NCI-H1436 (cell line): ENCODE measurements at regions not wholly inside any gene's neighbourhood (a gene's known extent, or its start where the extent isn't known, plus 50 kb on each side); places are given as distances from the start of the nearest gene placed in this dataset.

Experiments used
- DNase-seq: peaks from one replicate; lab custom pipeline; 2025; lab: John Stamatoyannopoulos, UW

GRCh38 chr2:181149056-181149455 lies 168.7 kb downstream of the UBE2E3 start:
- DNase-seq, result no peak

DNA sequence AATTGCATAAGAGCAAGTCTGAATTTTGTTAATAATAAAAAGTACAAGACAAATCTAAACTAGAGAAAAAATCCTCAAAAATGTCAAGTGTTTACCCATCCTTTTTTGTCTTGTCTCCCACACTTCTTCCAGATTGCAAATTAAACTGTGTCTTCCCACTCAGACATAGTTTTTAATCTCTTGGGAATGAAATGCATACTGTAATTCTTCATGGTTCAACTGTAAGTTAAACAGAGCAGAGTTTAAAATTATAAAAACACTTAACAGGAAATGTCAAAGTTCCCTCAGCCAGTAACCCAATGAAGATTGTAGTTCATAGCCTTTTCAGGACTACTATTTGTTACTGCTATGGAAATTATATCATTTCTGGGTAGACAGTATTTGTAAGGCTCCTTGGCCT lies 171.8 kb downstream of the UBE2E3 start:
- DNase-seq, result no peak

DNA sequence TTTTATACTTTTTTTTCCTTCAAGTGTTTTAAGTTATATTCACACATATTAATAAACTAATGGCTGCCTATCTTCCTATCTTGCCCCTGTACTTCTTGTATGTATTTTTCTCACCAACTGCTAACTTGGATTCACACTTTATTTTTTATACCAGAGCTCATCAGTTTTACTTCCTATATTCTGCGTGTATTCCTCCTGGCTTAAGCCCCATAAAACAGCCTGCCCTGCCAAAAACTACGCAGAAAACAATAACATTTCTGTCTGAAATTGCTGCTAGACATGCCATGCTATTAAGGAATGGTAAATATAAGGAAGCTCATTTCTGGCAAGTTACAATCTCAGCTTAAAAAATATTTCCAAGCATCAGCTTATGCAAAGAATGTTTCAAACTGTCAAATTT lies 172.3 kb downstream of the UBE2E3 start:
- no peak for DNase-seq

DNA sequence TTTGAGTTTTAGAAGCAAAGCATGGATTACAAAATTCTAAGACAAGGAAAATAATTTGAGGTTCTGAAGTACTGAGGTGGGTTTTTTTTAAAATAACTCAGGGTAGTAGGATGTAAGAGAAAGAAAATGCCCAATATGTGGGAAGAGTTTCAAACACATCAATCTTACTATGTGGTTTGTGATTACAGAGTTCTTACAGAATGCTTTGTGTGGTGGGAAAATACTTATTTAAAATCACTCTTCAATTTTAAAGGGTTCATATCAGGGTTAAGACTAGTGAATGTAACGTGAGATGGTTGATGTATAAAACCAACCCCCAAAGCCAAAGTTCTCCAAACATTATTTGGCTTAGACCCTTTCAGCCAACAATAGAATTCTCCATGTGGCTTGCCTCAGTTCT lies 173.5 kb downstream of the UBE2E3 start:
- DNase-seq, result no peak

DNA sequence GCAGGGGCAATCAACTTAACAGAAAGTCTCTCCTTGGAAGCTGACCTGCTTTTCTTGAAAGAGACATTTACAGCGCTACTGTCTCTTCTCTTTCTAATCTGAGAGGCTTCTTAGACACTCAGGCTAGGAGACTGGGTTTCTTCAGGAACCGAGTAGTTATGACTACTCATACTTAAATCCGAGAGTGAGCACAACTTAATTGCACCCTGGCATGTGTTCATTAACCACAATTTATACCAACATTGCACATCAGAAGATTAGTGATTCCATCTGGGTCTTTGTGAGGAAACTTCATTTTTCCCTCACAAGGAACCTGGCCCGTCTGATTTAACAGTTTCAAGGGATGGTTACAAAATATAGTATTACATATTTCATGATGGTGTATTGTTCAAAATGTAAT lies 176.9 kb downstream of the UBE2E3 start:
- DNase-seq, result no peak

- DNase-seq, result no peak
Measured at GRCh38 chr2:181158427-181158826, 178.0 kb downstream of the UBE2E3 start.

- no peak for DNase-seq
Measured at GRCh38 chr2:181161615-181162014, 181.2 kb downstream of the UBE2E3 start.

DNA sequence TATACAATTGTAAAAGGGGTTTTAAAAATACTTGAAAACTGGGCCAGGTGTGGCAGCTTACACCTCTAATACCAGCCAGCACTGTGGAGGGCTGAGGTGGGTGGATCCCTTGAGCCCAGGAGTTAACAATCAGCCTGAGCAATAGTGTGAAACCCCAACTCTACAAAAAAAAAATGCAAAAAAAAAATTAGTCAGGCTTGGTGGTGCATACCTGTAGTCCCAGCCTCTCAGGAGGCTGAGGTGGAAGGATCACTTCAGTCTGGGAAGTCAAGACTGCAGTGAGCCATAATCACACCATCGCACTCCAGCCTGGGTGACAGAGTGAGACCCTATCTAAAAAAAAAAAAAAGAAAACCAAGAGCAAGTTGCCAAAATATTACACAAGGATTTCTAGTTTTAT lies 182.7 kb downstream of the UBE2E3 start:
- no peak for DNase-seq

- DNase-seq, result no peak
Measured at GRCh38 chr2:181163691-181164090, 183.3 kb downstream of the UBE2E3 start.

- no peak for DNase-seq
Measured at GRCh38 chr2:181164699-181165098, 184.3 kb downstream of the UBE2E3 start.

DNA sequence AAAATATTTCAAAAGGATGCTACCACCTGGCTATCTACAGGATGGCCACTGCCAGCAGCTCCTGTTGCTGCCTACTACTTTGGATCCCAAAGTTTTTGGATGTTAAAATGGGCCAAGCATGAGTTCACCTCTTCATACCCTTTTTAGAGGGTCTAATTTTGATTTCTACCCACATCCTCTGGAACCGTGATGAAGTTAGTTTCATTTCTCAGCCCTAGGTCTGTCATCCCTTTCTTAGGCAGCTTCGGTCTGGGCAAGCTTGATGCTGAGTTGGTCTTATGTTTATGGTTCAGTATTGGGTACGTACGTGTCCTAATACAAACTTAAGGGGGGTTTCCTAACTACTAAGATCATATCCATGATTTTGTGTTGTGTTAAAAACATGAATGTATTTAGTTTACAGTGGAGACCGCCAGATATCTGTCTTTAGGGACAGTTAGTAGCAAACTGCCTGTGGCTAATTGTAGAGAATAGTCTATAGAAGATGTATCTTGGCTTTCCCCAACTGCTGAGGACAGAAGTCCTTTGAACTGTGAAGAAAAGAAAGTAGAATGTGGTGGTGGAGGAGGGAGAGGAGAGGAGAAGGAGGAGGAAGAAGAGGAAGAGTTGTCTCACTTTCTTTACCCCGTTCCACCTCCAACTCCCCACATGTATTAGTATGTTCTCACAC lies 184.9 kb downstream of the UBE2E3 start:
- no peak for DNase-seq

- no peak for DNase-seq
Measured at GRCh38 chr2:181169503-181169902, 189.1 kb downstream of the UBE2E3 start.

- DNase-seq, result no peak
Measured at GRCh38 chr2:181170256-181170655, 189.9 kb downstream of the UBE2E3 start.

DNA sequence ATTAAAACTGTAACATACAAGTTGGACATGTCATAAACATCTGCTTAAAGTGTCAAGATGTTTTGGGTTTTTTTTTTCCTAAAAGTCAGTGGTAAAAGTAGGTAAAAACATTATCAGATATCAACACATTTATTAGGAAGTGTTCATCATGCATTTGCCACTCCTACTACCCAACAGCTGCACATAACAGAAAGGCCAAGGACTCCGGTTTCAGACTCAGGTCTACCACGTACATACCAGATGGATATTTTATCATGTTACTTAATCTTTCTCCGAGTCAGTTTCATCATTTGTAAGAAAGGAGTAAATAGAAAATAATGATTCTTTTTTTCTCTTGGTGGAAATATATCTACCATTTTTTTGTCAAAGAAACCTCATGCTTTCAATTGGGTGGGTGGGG lies 192.3 kb downstream of the UBE2E3 start:
- no peak for DNase-seq

GRCh38 chr2:181174611-181175580 lies 194.5 kb downstream of the UBE2E3 start:
- DNase-seq, result no peak

GRCh38 chr2:181176540-181176939 lies 196.1 kb downstream of the UBE2E3 start:
- DNase-seq, result no peak

DNA sequence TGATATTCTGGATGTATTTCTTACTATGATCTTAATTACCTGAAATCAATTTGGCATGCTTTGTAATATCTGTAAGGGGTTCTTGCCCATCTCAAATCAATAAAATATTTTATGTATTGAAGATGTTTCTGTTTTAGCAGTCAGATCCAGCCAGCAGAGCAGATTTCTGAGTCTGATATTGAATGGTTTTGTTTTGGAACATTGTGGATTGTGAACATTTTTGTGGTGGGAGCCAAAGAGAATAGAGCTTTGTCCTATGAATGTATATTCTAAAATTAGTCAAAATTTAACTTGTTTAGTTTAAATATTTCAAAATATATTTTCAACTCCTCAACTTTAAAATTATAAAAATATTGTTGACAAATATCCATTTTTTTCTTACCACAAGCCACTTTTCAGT lies 197.0 kb downstream of the UBE2E3 start:
- DNase-seq, result no peak

- no peak for DNase-seq
Measured at GRCh38 chr2:181178130-181178529, 197.7 kb downstream of the UBE2E3 start.

- no peak for DNase-seq
Measured at GRCh38 chr2:181178823-181179412, 198.5 kb downstream of the UBE2E3 start.

GRCh38 chr2:181183878-181184542 lies 203.6 kb downstream of the UBE2E3 start:
- no peak for DNase-seq

DNA sequence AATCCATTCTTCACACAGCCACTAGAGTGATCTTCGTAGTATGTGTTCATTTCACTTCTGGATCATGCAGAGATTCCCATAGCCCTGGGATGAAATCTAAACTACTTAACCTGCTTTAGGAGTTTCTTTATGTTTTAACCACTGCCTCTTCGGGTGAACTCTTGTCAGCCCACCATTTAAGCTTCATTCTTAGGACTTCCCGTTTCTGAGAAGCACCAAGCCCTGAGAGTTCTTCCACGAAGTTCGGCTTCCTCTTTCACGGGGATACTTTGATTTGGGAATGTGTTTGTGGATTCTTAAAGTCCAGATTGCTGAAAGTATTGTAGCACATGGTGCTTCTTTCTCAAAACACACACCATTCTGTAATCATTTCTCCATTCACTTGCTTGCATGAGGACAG lies 205.0 kb downstream of the UBE2E3 start:
- no peak for DNase-seq

GRCh38 chr2:181185948-181186347 lies 205.5 kb downstream of the UBE2E3 start:
- DNase-seq, result no peak
